ENCODE measurements at regions not wholly inside any gene's neighbourhood (a gene's known extent, or its start where the extent isn't known, plus 50 kb on each side); places are given as distances from the start of the nearest gene placed in this dataset.

DNA sequence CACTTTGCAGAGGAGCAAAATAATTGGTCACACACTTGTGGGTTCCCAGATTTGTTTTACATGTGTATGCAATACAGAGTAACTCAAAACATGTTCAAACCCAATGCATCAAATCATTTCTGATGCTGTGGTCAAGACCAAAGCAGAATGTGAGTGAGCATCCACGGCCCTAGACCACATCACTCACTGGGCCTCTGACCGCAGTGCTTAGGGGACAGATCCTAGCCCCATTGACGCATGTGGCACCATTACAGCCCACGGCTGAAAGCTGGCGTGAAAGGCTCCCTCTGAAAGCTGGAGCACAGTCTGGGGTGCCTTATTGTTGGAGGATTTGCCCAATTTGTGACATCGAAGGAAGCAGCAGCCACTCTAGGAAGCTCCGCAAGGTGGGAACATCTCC is 498.8 kb upstream of the TCF4 start:
- intact Hi-C loops (cut with micrococcal nuclease): no loop called here
- TF ChIP-seq, protein P1, sequence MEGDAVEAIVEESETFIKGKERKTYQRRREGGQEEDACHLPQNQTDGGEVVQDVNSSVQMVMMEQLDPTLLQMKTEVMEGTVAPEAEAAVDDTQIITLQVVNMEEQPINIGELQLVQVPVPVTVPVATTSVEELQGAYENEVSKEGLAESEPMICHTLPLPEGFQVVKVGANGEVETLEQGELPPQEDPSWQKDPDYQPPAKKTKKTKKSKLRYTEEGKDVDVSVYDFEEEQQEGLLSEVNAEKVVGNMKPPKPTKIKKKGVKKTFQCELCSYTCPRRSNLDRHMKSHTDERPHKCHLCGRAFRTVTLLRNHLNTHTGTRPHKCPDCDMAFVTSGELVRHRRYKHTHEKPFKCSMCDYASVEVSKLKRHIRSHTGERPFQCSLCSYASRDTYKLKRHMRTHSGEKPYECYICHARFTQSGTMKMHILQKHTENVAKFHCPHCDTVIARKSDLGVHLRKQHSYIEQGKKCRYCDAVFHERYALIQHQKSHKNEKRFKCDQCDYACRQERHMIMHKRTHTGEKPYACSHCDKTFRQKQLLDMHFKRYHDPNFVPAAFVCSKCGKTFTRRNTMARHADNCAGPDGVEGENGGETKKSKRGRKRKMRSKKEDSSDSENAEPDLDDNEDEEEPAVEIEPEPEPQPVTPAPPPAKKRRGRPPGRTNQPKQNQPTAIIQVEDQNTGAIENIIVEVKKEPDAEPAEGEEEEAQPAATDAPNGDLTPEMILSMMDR (IDR thresholded peaks at IDR 0.05): no peak
- H3K27ac ChIP-seq (ENCODE audit: low read depth in 1 of 2, low read length in 2 of 2): no peak overlapping the region
- no peaks in the 10 kb centered on the region for H3K27me3 ChIP-seq (ENCODE audit: control insufficient read depth in 2 of 2, insufficient read depth in 2 of 2, low read length in 2 of 2)
- no peak overlapping the region for H2AFZ ChIP-seq (ENCODE audit: insufficient read depth, low read depth, low read length, poor library complexity, severe bottlenecking)
- no peak overlapping the region for H3K4me3 ChIP-seq (replicated peaks in 1 of 3; ENCODE audit: low read depth in 2 of 3, low read length in 3 of 3)
- no peak overlapping the region for H3K4me2 ChIP-seq (replicated peaks; ENCODE audit: extremely low read depth, low read length, poor library complexity, severe bottlenecking)
- H4K20me1 ChIP-seq (ENCODE audit: insufficient read depth, low read length): no peaks in the 10 kb centered on the region
- no peak for DNase-seq
- H3K4me3 Mint-ChIP-seq: no peak overlapping the region
- H3K4me1 Mint-ChIP-seq: peaks cover 19% of the 10 kb centered on the region
- no peaks in the 10 kb centered on the region for H3K36me3 ChIP-seq (replicated peaks in 1 of 2; ENCODE audit: control insufficient read depth in 1 of 2, insufficient read depth in 2 of 2, low read length in 2 of 2)
- peaks cover 0 to 2% (median 0%) of the 10 kb centered on the region in 7 donors for H3K9me3 Mint-ChIP-seq
- no peak overlapping the region for H3K9ac ChIP-seq (ENCODE audit: insufficient read depth, low read length, poor library complexity, severe bottlenecking)
- H3K27me3 Mint-ChIP-seq (ENCODE audit: low read depth in 3 of 3): peaks cover 0 to 2% (median 0%) of the 10 kb centered on the region in 3 donors
- H3K9me3 ChIP-seq (replicated peaks in 1 of 2; ENCODE audit: control insufficient read depth in 1 of 2, insufficient read depth in 1 of 2, low read length in 2 of 2): no peaks in the 10 kb centered on the region
- H3K27ac Mint-ChIP-seq: no peak overlapping the region
- H3K79me2 ChIP-seq (ENCODE audit: insufficient read depth, low read length): no peaks in the 10 kb centered on the region
- H3K4me1 ChIP-seq (ENCODE audit: control insufficient read depth in 1 of 2, insufficient read depth in 2 of 2, low read length in 2 of 2): peaks cover 9 to 13% of the 10 kb centered on the region in 2 donors
- WGBS (ENCODE audit: insufficient coverage): 97% methylated on average over 3 of the region's 7 CpGs
- H3K36me3 Mint-ChIP-seq: no peaks in the 10 kb centered on the region

DNA sequence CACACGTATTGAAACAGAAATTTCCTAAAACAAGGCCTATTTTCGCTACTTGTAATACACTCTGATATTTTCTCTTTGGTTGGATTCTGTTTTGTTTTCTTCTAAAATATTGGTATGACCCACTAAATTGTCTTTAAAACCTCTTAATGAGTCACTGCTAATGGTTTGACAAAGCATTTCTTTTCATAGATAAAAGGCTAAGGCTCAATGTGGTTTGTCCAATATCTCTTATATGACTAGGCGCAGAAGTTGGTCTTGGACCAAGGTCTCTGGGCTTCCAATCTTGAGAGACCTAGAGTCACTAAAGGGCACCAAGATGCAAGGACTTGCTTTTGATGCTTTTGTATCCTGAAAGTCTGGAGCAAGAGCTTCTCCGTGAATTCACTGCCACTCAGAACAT is 498.2 kb upstream of the TCF4 start:
- intact Hi-C loops (cut with micrococcal nuclease): no loop called here
- H3K9me3 Mint-ChIP-seq: peaks cover 0 to 2% (median 0%) of the 10 kb centered on the region in 7 donors

More for the DNA sequence above, 498.2 kb upstream of the TCF4 start:
- no peak overlapping the region for H3K27ac ChIP-seq (ENCODE audit: low read depth in 1 of 2, low read length in 2 of 2)
- no peak overlapping the region for H3K4me3 ChIP-seq (replicated peaks in 1 of 3; ENCODE audit: low read depth in 2 of 3, low read length in 3 of 3)
- no peaks in the 10 kb centered on the region for H3K36me3 ChIP-seq (replicated peaks in 1 of 2; ENCODE audit: control insufficient read depth in 1 of 2, insufficient read depth in 2 of 2, low read length in 2 of 2)
- Mint-ChIP-seq H3K36me3 (no peaks in the 10 kb centered on the region), H3K27ac (no peak overlapping the region), H3K27me3 (ENCODE audit: low read depth in 3 of 3) (peaks cover 0 to 2% (median 0%) of the 10 kb centered on the region in 3 donors), H3K4me3 (no peak overlapping the region), H3K4me1 (peaks cover 19% of the 10 kb centered on the region)
- H3K4me2 ChIP-seq (replicated peaks; ENCODE audit: extremely low read depth, low read length, poor library complexity, severe bottlenecking): no peak overlapping the region
- H3K9me3 ChIP-seq (replicated peaks in 1 of 2; ENCODE audit: control insufficient read depth in 1 of 2, insufficient read depth in 1 of 2, low read length in 2 of 2): no peaks in the 10 kb centered on the region
- no peaks in the 10 kb centered on the region for H3K79me2 ChIP-seq (ENCODE audit: insufficient read depth, low read length)
- WGBS (ENCODE audit: insufficient coverage): 100% methylated on average over 1 of the region's 4 CpGs
- H2AFZ ChIP-seq (ENCODE audit: insufficient read depth, low read depth, low read length, poor library complexity, severe bottlenecking): no peak overlapping the region
- H3K9ac ChIP-seq (ENCODE audit: insufficient read depth, low read length, poor library complexity, severe bottlenecking): no peak overlapping the region
- peaks cover 9 to 13% of the 10 kb centered on the region in 2 donors for H3K4me1 ChIP-seq (ENCODE audit: control insufficient read depth in 1 of 2, insufficient read depth in 2 of 2, low read length in 2 of 2)
- no peaks in the 10 kb centered on the region for H3K27me3 ChIP-seq (ENCODE audit: control insufficient read depth in 2 of 2, insufficient read depth in 2 of 2, low read length in 2 of 2)
- DNase-seq: no peak
- no peaks in the 10 kb centered on the region for H4K20me1 ChIP-seq (ENCODE audit: insufficient read depth, low read length)
- TF ChIP-seq, protein P1 (IDR thresholded peaks at IDR 0.05): no peak
